T-helper 2 cell (primary cell): ENCODE measurements at regions not wholly inside any gene's neighbourhood (a gene's known extent, or its start where the extent isn't known, plus 50 kb on each side); places are given as distances from the start of the nearest gene placed in this dataset.
A peak's percentile ranks its signal among the peaks of the same experiment; 100 is the strongest.
"Not testable (repeated sequence)": the region's sequence is repeated elsewhere in the genome, so short reads cannot be mapped to it uniquely, and the experiment has no call there.

Experiments
- DNase-seq, 5 experiments: peaks; one replicate each; pipeline versions ENCODE4 v3.0.0 to v3.0.0-alpha.2; 2012 to 2022

DNA sequence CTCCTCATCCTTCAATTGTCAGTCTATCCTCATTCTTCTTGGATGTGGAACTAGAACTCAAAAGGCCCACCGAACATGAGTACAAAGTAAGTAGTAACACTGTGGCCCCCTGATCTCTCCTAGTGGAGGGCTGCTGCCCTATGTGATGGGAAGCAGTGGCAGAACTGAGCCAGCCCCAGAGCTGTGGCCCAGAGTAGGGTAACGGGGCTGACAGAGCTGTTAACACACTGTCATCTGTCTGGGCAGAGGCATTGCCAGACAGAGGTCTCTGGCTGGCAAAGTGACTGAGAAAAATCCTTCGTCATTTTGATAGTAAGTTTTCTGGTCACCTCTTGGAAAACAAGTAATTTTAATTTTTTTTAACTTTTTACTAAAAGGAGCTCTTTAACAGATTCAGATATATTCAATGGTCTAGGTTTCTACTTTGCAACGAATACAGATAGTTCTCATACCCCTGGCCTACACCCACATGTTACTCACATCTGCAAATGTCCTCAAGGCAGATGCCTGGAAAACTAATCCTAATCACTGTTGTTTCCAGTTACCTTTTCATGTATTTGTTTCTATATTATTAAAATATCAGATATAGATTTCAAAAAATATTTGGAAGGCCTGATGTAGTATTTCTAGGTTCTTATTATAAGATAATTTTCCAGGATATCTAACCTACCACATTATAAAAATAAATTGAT lies 588.7 kb downstream of the CPS1 start:
- DNase-seq: no peak

DNA sequence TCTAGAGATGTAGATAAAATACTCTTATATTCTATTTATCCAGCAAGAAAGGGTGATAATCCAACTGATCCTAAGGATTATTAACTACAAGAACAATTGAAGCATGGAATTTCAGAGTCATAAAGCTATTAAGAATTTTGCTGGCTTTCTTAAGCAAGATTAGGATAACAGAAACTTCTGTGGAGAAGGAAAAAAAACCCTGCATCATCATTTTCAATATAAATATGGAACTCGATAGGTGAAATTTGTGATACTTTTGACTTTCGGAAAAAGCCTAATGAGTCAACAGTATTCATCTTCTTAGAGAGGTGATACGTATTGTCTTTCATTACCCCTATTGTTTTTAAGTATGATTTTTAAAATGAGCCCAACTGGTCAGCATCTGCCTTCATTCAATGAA lies 593.3 kb downstream of the CPS1 start:
- DNase-seq: no peak

DNA sequence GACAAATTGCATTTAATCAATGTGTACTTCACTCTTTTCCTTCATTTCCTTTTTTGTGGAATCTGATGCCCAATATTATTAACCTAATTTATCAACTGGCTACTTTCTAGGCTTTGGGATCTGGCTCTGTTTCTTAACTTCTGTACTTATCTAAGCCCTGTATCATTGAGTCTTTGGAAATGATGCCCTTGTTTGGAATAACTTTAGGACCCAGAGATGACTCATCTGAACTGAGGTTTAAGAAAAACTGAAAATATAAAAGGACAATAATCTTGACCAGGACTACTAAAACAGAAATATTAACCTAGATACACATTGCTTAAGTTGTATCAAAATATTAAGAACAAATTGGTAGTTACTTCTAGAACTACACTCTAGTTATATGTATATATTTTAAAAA lies 600.8 kb downstream of the CPS1 start:
- no peak for DNase-seq

GRCh38 chr2:211157856-211158463 lies 601.6 kb downstream of the CPS1 start:
- DNase-seq: peak in 4 of 5 experiments; percentile 31 to 53 (median 43)

- no peak for DNase-seq
Observed at GRCh38 chr2:211159972-211160371, 603.6 kb downstream of the CPS1 start.

- no peak for DNase-seq
Observed at GRCh38 chr2:211161236-211161635, 604.8 kb downstream of the CPS1 start.

GRCh38 chr2:211162911-211163310 lies 606.5 kb downstream of the CPS1 start:
- no peak for DNase-seq

GRCh38 chr2:211170843-211171242 lies 614.4 kb downstream of the CPS1 start:
- no peak for DNase-seq

DNA sequence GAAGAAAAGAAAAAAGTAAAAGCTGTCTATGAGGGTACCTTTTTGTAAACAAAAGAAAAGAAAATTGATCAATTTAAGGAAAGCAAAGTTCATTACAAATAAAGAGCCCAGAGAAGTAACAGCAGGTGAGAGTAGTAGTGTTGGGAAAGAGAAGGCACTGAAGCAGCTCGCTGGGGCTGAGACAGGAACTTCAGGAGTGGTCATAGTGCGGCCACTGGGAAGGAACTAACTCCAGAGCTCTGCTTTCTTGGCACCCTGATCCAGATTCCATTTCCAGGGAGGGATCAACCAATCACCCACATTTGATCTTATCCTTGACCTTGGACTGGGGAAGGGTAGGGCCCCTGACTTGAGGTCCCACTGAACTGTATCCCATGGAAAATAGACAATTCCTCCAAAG lies 617.6 kb downstream of the CPS1 start:
- no peak for DNase-seq

DNA sequence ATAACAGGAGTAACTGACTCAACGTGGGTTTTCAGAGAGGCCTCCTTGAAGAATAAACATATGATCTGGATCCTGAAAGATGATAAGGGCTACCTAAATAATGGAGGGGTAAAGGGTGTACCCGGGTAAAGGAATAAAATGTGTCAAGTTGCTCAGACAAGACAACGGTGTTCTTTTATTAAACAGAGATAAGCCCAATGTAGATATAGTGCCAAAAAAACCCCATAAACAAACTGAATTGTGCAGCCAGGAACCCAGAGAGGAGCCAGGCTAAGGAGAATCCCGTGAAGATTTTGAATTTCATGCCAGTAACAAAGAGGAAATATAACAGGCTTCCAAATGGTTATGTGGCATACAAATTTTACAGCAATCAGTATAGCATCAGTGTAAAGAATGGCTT lies 618.2 kb downstream of the CPS1 start:
- no peak for DNase-seq

GRCh38 chr2:211175956-211176355 lies 619.6 kb downstream of the CPS1 start:
- no peak for DNase-seq

- no peak for DNase-seq
Observed at GRCh38 chr2:211176514-211177141, 620.2 kb downstream of the CPS1 start.

- DNase-seq: no peak
Observed at GRCh38 chr2:211181626-211182025, 625.2 kb downstream of the CPS1 start.

- DNase-seq: no peak
Observed at GRCh38 chr2:211187602-211188001, 631.2 kb downstream of the CPS1 start.

DNA sequence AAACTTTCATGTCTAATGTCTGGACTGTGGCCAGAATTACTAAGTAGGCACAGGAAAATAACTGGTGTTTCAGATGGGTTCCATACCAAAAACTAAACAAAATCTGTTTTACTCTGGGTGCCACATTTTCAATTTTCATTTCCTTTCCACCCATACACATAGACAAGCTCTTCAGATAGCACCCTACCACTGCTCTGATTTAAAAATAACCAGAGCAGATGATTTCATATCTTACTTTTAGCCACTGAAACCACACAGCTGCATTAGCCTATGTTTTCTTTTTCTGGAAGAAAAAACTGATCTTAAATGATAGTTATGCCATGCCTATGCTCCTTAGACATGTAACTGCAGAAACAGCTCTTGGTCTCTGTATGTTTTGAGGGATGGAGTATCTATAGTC lies 647.6 kb downstream of the CPS1 start:
- DNase-seq: no peak

- no peak for DNase-seq
Observed at GRCh38 chr2:211204456-211204855, 648.1 kb downstream of the CPS1 start.

DNA sequence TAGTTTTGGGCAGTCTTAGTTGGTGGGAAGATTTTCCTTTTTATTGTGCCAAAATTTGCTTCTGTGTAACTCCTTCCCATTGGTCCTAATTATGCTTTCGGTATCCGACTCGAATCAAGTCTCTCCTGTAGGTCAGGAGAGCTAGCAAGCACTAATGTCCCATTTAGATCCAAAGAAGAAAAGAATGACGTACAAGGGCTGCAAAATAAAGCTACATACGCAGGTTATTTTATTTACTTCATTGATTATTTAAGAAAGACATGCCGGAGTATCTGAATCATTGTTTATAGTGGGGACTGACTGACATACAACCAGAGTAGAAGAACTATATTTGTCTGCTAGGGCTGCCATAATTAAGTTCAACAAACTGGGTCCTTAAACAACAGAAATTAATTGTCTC lies 648.5 kb downstream of the CPS1 start:
- no peak for DNase-seq

- no peak for DNase-seq
Observed at GRCh38 chr2:211205358-211205757, 649.0 kb downstream of the CPS1 start.

DNA sequence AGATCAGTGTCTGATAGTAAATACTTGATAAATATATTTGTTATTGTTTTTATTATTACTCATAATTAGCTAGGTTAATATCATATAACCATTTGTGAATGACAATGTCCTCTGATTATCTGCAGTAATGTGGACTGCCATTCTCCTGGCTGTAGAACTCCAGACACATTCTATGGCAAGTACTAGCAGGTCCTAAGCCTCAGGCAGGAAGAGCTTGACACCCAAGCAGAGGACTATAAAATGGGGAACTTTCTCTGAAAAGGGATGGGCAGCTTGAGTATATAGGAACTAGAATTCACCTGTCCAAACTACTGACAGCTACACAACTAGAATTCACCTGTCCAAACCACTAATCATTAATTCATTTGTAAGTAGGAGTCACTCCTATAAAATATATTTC lies 649.4 kb downstream of the CPS1 start:
- DNase-seq: no peak

DNA sequence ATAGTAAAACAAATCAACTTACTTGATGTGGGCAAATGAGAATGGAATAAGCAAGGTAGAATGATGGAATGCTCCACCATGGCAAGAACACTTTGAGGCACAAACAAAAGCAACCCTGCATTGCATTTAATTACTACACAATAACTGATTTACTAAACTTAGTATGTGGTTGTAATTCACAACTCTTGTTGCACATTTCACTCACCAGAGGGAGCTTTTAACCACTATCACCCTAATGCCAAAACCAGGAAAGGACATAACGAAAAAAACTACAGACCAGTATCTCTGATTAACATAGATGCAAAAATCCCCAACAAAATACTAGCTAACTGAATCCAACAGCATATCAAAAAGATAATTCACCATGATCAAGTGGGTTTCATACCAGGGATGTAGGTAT lies 659.8 kb downstream of the CPS1 start:
- DNase-seq: no peak

DNA sequence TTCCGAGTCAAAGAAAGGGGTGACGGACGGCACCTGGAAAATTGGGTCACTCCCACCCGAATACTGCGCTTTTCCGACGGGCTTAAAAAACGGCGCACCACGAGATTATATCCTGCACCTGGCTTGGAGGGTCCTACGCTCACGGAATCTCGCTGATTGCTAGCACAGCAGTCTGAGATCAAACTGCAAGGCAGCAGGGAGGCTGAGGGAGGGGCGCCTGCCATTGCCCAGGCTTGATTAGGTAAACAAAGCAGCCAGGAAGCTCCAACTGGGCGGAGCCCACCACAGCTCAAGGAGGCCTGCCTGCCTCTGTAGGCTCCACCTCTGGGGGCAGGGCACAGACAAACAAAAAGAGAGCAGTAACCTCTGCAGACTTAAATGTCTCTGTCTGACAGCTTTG lies 663.1 kb downstream of the CPS1 start:
- DNase-seq: not testable (repeated sequence)

GRCh38 chr2:211225784-211226183 lies 669.4 kb downstream of the CPS1 start:
- no peak for DNase-seq

DNA sequence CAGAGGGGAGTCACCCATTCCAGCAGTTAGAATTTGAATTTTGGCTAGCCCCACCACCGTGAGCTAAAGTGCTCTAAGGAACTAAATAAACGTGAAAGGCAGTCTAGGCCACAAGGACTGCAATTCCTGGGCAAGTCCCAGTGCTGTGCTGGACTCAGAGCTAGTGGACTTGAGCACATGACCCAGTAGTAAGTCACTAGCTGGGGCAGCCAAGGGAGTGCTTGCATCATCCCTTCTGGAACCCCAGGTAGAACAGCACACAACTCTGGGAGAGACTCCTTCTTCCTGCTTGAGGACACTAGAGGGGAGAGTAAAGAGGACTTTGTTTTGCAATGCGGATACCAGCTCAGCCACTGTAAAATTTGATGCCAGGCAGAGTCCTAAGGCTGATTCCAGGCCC lies 672.2 kb downstream of the CPS1 start:
- no peak for DNase-seq

DNA sequence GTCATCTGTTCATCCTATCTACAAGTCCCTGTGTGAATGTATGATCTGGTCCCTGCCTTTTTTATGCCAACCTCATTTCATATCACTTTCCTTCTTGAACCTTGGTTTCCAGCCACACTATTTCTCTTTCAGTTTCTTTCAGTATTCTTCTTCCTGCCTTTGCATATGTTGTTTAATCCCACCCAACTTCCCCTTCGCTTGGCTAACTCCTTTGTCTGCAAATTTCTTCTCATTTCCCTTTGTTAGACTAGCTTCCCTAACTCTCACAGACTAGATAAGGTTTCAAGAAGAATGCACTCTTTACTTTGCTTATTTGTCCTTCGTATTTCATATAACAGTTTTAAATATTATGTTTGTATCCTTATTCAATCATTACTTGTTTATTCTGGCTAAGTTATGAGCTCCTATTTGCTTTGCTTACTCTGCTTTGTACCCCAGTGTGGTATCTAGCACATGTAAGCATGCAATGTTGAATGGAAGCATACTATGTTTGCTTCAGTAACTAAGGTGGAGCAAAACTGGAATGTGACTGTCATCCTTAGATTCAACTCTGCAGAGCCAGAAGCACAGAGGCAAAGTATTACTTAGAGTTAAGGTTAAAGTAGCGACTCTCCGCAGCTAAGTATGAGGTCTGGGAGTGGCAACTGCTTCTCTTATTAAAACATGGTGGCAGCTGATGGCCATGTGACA lies 681.3 kb downstream of the CPS1 start:
- DNase-seq: no peak
